T47D (cell line): ENCODE measurements at regions not wholly inside any gene's neighbourhood (a gene's known extent, or its start where the extent isn't known, plus 50 kb on each side); places are given as distances from the start of the nearest gene placed in this dataset.

ENCODE experiments used
- DNase-seq, 2 experiments: peaks; one replicate each; pipeline versions ENCODE4 v3.0.0 to v3.0.0-alpha.2; 2011 to 2012; ENCODE audit warnings: low read depth in 1 of 2, low spot score in 1 of 2
- JUND ChIP-seq: IDR thresholded peaks from 2 replicates; pipeline ENCODE4 v1.6.1; 2012; ENCODE audit warnings: low read depth
- in situ Hi-C: cut with HindIII; loops from 2 replicates; pipeline ENCODE4 v1.10.0; 2016; ENCODE audit warnings: low sequenced_read_pairs, low pct_unique_long_range_greater_than_20kb

- in situ Hi-C loops: no loop called here
- no peak for TF ChIP-seq JUND
- DNase-seq: no peak
These were observed 194.9 kb upstream of the HAAO start for GRCh38 chr2:42987112-42987922.

GRCh38 chr2:42984617-42985016 is 192.2 kb upstream of the HAAO start:
- in situ Hi-C loops: no loop called here
- no peak for TF ChIP-seq JUND
- no peak for DNase-seq

GRCh38 chr2:42984081-42984480 is 191.7 kb upstream of the HAAO start:
- no peak for TF ChIP-seq JUND
- no peak for DNase-seq
- in situ Hi-C loops: no loop called here

- no peak for TF ChIP-seq JUND
- in situ Hi-C loops: no loop called here
- no peak for DNase-seq
These were observed 188.5 kb upstream of the HAAO start for GRCh38 chr2:42980764-42981416.

- no peak for DNase-seq
- in situ Hi-C loops: no loop called here
These were observed 187.7 kb upstream of the HAAO start for GRCh38 chr2:42979870-42980763.

GRCh38 chr2:42979416-42979869 is 187.1 kb upstream of the HAAO start:
- DNase-seq: peak in 1 of 2 experiments; percentile 9
- in situ Hi-C loops: no loop called here
- no peak for TF ChIP-seq JUND

More at GRCh38 chr2:42979870-42980763, 187.7 kb upstream of the HAAO start:
- no peak for TF ChIP-seq JUND

GRCh38 chr2:42978887-42979415 is 186.6 kb upstream of the HAAO start:
- TF ChIP-seq JUND: no peak
- in situ Hi-C loops: no loop called here
- no peak for DNase-seq

GRCh38 chr2:42978175-42978886 is 185.9 kb upstream of the HAAO start:
- no peak for TF ChIP-seq JUND
- DNase-seq: no peak
- in situ Hi-C loops: no loop called here

GRCh38 chr2:42977270-42978174 is 185.1 kb upstream of the HAAO start:
- no peak for DNase-seq
- TF ChIP-seq JUND: no peak
- in situ Hi-C loops: no loop called here

- in situ Hi-C loops: no loop called here
- DNase-seq: no peak
- TF ChIP-seq JUND: no peak
These were observed 184.0 kb upstream of the HAAO start for GRCh38 chr2:42976351-42976750.
